Fibroblast of lung (primary cell): ENCODE measurements at regions not wholly inside any gene's neighbourhood (a gene's known extent, or its start where the extent isn't known, plus 50 kb on each side); places are given as distances from the start of the nearest gene placed in this dataset.

Experiments used
- DNase-seq, 2 donors: peaks; one replicate each; pipeline versions ENCODE4 v3.0.0 to v3.0.0-alpha.2; 2010; ENCODE audit warnings: low read depth in 2 of 2
- H2AFZ ChIP-seq: 2 replicates; pipeline ENCODE4 v1.5.1; 2012; ENCODE audit warnings: low read length, control low read depth, inconsistent platforms
- H3K27ac ChIP-seq: 2 replicates; pipeline ENCODE4 v1.5.1; 2011; ENCODE audit warnings: low read length, control low read depth; ENCODE audit not compliant: insufficient read depth
- H3K27me3 ChIP-seq: 2 replicates; pipeline ENCODE4 v1.5.1; 2011; ENCODE audit warnings: mild to moderate bottlenecking, low read length; ENCODE audit not compliant: control insufficient read depth, insufficient read depth
- H3K36me3 ChIP-seq: 2 replicates; pipeline ENCODE4 v1.5.1; 2011; ENCODE audit warnings: low read length; ENCODE audit not compliant: control insufficient read depth, insufficient read depth
- H3K4me1 ChIP-seq: 2 replicates; pipeline ENCODE4 v1.5.1; 2011; ENCODE audit warnings: low read length; ENCODE audit not compliant: control insufficient read depth, insufficient read depth; ENCODE audit errors: extremely low read depth
- H3K4me2 ChIP-seq: 2 replicates; pipeline ENCODE4 v1.5.1; 2011; ENCODE audit warnings: low read length, control low read depth; ENCODE audit not compliant: insufficient read depth; ENCODE audit errors: extremely low read depth
- H3K4me3 ChIP-seq, 4 experiments: fragments of 200-600 bp in 1 of 4; sonication (generic) in 1 of 4; replicated peaks in 1 of 4; 2 replicates each; pipeline ENCODE4 v1.5.1; 2011 to 2016; ENCODE audit warnings: low read length in 4 of 4, low read depth in 3 of 4, mild to moderate bottlenecking in 3 of 4, control low read depth in 2 of 4, inconsistent platforms in 1 of 4, mixed read lengths in 1 of 4; ENCODE audit not compliant: insufficient read depth in 1 of 4; ENCODE audit errors: control extremely low read depth in 1 of 4
- H3K79me2 ChIP-seq: 2 replicates; pipeline ENCODE4 v1.5.1; 2012; ENCODE audit warnings: mild to moderate bottlenecking, low read length, inconsistent platforms; ENCODE audit not compliant: control insufficient read depth, insufficient read depth
- H3K9ac ChIP-seq: 2 replicates; pipeline ENCODE4 v1.5.1; 2011; ENCODE audit warnings: mild to moderate bottlenecking, low read length, control low read depth; ENCODE audit not compliant: insufficient read depth
- H3K9me3 ChIP-seq: 2 replicates; pipeline ENCODE4 v1.5.1; 2012; ENCODE audit warnings: low read depth, low read length; ENCODE audit not compliant: control insufficient read depth, insufficient read depth
- H4K20me1 ChIP-seq: 2 replicates; pipeline ENCODE4 v1.5.1; 2011; ENCODE audit warnings: low read length; ENCODE audit not compliant: control insufficient read depth, insufficient read depth; ENCODE audit errors: extremely low read depth
- CTCF ChIP-seq, 2 donors: IDR thresholded peaks in 1 of 2; conservative IDR thresholded peaks in 1 of 2; 1 replicate in 1 of 2; 2 replicates in 1 of 2; pipeline ENCODE4 v1.5.1; 2011 to 2012; ENCODE audit warnings: low read length in 2 of 2, control low read depth in 1 of 2, inconsistent platforms in 1 of 2, low read depth in 1 of 2, mild to moderate bottlenecking in 1 of 2
- EZH2 ChIP-seq: IDR thresholded peaks from 2 replicates; pipeline ENCODE4 v1.5.1; 2012; ENCODE audit warnings: low read length, control low read depth, mild to moderate bottlenecking; ENCODE audit errors: missing control alignments

GRCh38 chr11:36953976-36954375 is 355.9 kb upstream of the RAG2 start:
- H3K9ac ChIP-seq = no peak overlapping the region
- no peak overlapping the region for H2AFZ ChIP-seq
- H3K79me2 ChIP-seq = no peaks in the 10 kb centered on the region
- H3K4me2 ChIP-seq = no peak overlapping the region
- peak in 1 of 2 donors; percentile 1 for DNase-seq
- no peaks in the 10 kb centered on the region for H3K36me3 ChIP-seq
- no peak overlapping the region for H3K27ac ChIP-seq
- H4K20me1 ChIP-seq = no peaks in the 10 kb centered on the region
- TF ChIP-seq CTCF (conservative IDR thresholded peaks at IDR 0.05 in 1 of 2, IDR thresholded peaks at IDR 0.05 in 1 of 2; ENCODE audit: low read depth in 1 of 2, low read length in 2 of 2) (no peak), EZH2 (no peak)
- H3K27me3 ChIP-seq = no peaks in the 10 kb centered on the region
- no peak overlapping the region for H3K4me3 ChIP-seq
- H3K4me1 ChIP-seq = no peaks in the 10 kb centered on the region
- no peaks in the 10 kb centered on the region for H3K9me3 ChIP-seq

DNA sequence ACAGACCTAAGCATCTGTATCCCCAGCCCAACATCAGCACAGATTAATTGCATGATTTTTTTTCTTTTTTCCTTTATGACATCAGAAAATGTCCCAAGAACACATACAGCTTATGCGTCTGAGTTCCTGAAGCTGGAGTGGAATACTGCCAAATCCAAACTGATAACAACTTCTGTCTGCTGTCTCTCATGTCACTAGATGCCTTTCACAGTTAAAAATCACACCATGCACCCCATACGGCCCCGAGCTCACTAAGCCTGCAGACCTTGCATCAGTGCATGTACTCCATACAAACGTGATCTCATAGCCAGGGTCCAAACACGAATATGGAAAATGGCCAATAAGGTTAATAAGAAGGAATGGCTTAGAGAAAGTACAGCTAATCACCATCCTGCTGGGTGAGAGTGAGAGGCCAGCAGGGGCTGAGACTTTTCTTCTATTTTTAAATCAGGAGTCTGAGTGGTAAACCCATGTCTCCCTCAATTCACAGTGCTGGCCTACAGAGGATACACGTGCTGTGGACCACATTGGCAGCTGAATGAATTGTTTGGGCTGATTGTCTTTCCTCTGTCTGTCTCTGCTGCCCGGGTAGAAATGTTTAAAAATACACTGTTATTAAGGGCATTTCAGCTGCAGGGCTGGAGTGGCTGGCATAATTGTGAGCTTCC is 350.6 kb upstream of the RAG2 start:
- no peaks in the 10 kb centered on the region for H3K4me1 ChIP-seq
- no peaks in the 10 kb centered on the region for H3K36me3 ChIP-seq
- no peak overlapping the region for H3K4me3 ChIP-seq
- H3K9me3 ChIP-seq = no peaks in the 10 kb centered on the region
- H3K4me2 ChIP-seq = no peak overlapping the region
- H3K27ac ChIP-seq = no peak overlapping the region
- no peaks in the 10 kb centered on the region for H3K79me2 ChIP-seq
- H2AFZ ChIP-seq = no peak overlapping the region
- H3K9ac ChIP-seq = no peak overlapping the region
- DNase-seq = no peak
- H3K27me3 ChIP-seq = no peaks in the 10 kb centered on the region
- H4K20me1 ChIP-seq = no peaks in the 10 kb centered on the region
- TF ChIP-seq CTCF (conservative IDR thresholded peaks at IDR 0.05 in 1 of 2, IDR thresholded peaks at IDR 0.05 in 1 of 2; ENCODE audit: low read depth in 1 of 2, low read length in 2 of 2) = no peak
- no peak for TF ChIP-seq EZH2

- no peaks in the 10 kb centered on the region for H3K27me3 ChIP-seq
- no peak overlapping the region for H3K27ac ChIP-seq
- TF ChIP-seq CTCF (conservative IDR thresholded peaks at IDR 0.05 in 1 of 2, IDR thresholded peaks at IDR 0.05 in 1 of 2; ENCODE audit: low read depth in 1 of 2, low read length in 2 of 2) = peak in 1 of 2 donors; percentile 53
- no peak for TF ChIP-seq EZH2
- no peaks in the 10 kb centered on the region for H3K36me3 ChIP-seq
- no peaks in the 10 kb centered on the region for H3K4me1 ChIP-seq
- no peak overlapping the region for H2AFZ ChIP-seq
- no peak overlapping the region for H3K4me2 ChIP-seq
- no peaks in the 10 kb centered on the region for H4K20me1 ChIP-seq
- no peaks in the 10 kb centered on the region for H3K79me2 ChIP-seq
- H3K9ac ChIP-seq = no peak overlapping the region
- DNase-seq = peak in 1 of 2 donors; percentile 13
- no peak overlapping the region for H3K4me3 ChIP-seq
- H3K9me3 ChIP-seq = no peaks in the 10 kb centered on the region
These were observed 347.3 kb upstream of the RAG2 start for GRCh38 chr11:36945384-36945783.
